Keratinocyte (primary cell): ENCODE measurements at regions not wholly inside any gene's neighbourhood (a gene's known extent, or its start where the extent isn't known, plus 50 kb on each side); places are given as distances from the start of the nearest gene placed in this dataset.

Experiments used
- DNase-seq: peaks from one replicate; pipeline ENCODE4 v3.0.0-alpha.2; 2011; ENCODE audit warnings: low read depth, missing footprints, low spot score
- FAIRE-seq: peaks from 2 replicates; lab custom pipeline; 2011; peaks lifted over from hg19 to GRCh38; lab: Jason Lieb, UNC
- H2AFZ ChIP-seq: 2 replicates; pipeline ENCODE4 v1.6.0; 2012; ENCODE audit warnings: low read length, control low read depth, inconsistent platforms; ENCODE audit not compliant: control insufficient read depth
- H3K27ac ChIP-seq: 2 replicates; pipeline ENCODE4 v1.5.1; 2011; ENCODE audit warnings: low read length; ENCODE audit not compliant: control insufficient read depth, insufficient read depth
- H3K27me3 ChIP-seq: 3 replicates; pipeline ENCODE4 v1.6.0; 2011; ENCODE audit warnings: low read length; ENCODE audit not compliant: control insufficient read depth, insufficient read depth; ENCODE audit errors: extremely low read depth
- H3K36me3 ChIP-seq, 2 experiments: 2 replicates in 1 of 2; 3 replicates in 1 of 2; pipeline ENCODE4 v1.5.1; 2011; ENCODE audit warnings: low read length in 2 of 2, mild to moderate bottlenecking in 1 of 2; ENCODE audit not compliant: control insufficient read depth in 2 of 2, insufficient read depth in 2 of 2; ENCODE audit errors: extremely low read depth in 1 of 2
- H3K4me1 ChIP-seq: 3 replicates; pipeline ENCODE4 v1.5.1; 2011; ENCODE audit warnings: low read length; ENCODE audit not compliant: control insufficient read depth, insufficient read depth; ENCODE audit errors: extremely low read depth
- H3K4me2 ChIP-seq: 3 replicates; pipeline ENCODE4 v1.6.0; 2011; ENCODE audit warnings: low read depth, low read length; ENCODE audit not compliant: control insufficient read depth, insufficient read depth; ENCODE audit errors: extremely low read depth
- H3K4me3 ChIP-seq, 3 experiments: fragments of 200-600 bp in 1 of 3; sonication (generic) in 1 of 3; 2 replicates in 2 of 3; 3 replicates in 1 of 3; pipeline ENCODE4 v1.5.1; 2011 to 2016; ENCODE audit warnings: low read length in 3 of 3, mild to moderate bottlenecking in 3 of 3, control low read depth in 2 of 3, inconsistent platforms in 1 of 3, low read depth in 1 of 3, mixed read lengths in 1 of 3, mixed run types in 1 of 3, moderate library complexity in 1 of 3; ENCODE audit not compliant: control insufficient read depth in 2 of 3, insufficient read depth in 2 of 3; ENCODE audit errors: extremely low read depth in 1 of 3
- H3K79me2 ChIP-seq: 2 replicates; pipeline ENCODE4 v1.6.0; 2012; ENCODE audit warnings: low read length; ENCODE audit not compliant: control insufficient read depth, insufficient read depth
- H3K9ac ChIP-seq: 3 replicates; pipeline ENCODE4 v1.6.0; 2011; ENCODE audit warnings: low read length; ENCODE audit not compliant: control insufficient read depth, insufficient read depth; ENCODE audit errors: extremely low read depth
- H3K9me1 ChIP-seq: 3 replicates; pipeline ENCODE4 v1.6.0; 2011; ENCODE audit warnings: low read length; ENCODE audit not compliant: control insufficient read depth, insufficient read depth; ENCODE audit errors: extremely low read depth
- H3K9me3 ChIP-seq: 2 replicates; pipeline ENCODE4 v1.5.1; 2012; ENCODE audit warnings: low read depth, low read length; ENCODE audit not compliant: control insufficient read depth
- H4K20me1 ChIP-seq: 3 replicates; pipeline ENCODE4 v1.6.0; 2011; ENCODE audit warnings: low read length; ENCODE audit not compliant: control insufficient read depth, insufficient read depth; ENCODE audit errors: extremely low read depth
- CTCF ChIP-seq, 3 experiments: IDR thresholded peaks in 1 of 3; conservative IDR thresholded peaks in 1 of 3; optimal IDR thresholded peaks in 1 of 3; 2 replicates in 2 of 3; 3 replicates in 1 of 3; pipeline versions ENCODE3 to v1.5.1; 2011; ENCODE audit warnings: low read length in 3 of 3, mild to moderate bottlenecking in 3 of 3, moderate library complexity in 2 of 3, control low read depth in 1 of 3, inconsistent platforms in 1 of 3; ENCODE audit not compliant: insufficient read depth in 2 of 3; ENCODE audit errors: extremely low read depth in 1 of 3
- EZH2 ChIP-seq: IDR thresholded peaks from one replicate; pipeline ENCODE4 v1.6.1; 2012; ENCODE audit warnings: inconsistent platforms, mild to moderate bottlenecking, low read length, moderate library complexity
- dilution Hi-C: fragments of 300-500 bp; cut with MboI; formaldehyde crosslinking; loops from one replicate; pipeline ENCODE4 v1.7.0; 2020; ENCODE audit warnings: low sequenced_read_pairs; ENCODE audit not compliant: extremely low pct_ligation_motif_present

- Histone ChIP-seq H3K27me3 (no peaks in the 10 kb centered on the region), H2AFZ (no peak overlapping the region), H3K79me2 (peaks cover 32% of the 10 kb centered on the region), H3K4me1 (peaks cover 55% of the 10 kb centered on the region), H3K9me1 (no peaks in the 10 kb centered on the region), H3K27ac (peak overlapping the region; percentile 23), H3K9ac (no peak overlapping the region), H3K36me3 (no peaks in the 10 kb centered on the region), H3K4me2 (no peak overlapping the region), H3K9me3 (peaks cover 2% of the 10 kb centered on the region), H3K4me3 (no peak overlapping the region), H4K20me1 (no peaks in the 10 kb centered on the region)
- dilution Hi-C loops, result no loop called here
- FAIRE-seq (peak; percentile 58), DNase-seq (no peak)
- TF ChIP-seq CTCF (optimal IDR thresholded peaks at IDR 0.05 in 1 of 3, IDR thresholded peaks at IDR 0.05 in 1 of 3, conservative IDR thresholded peaks at IDR 0.05 in 1 of 3; ENCODE audit: extremely low read depth in 1 of 3, insufficient read depth in 2 of 3, low read length in 3 of 3) (no peak), EZH2 (no peak)
Measured at GRCh38 chr1:201769966-201770365, 59.0 kb upstream of the IPO9 start.

GRCh38 chr1:201771466-201771865 lies 57.5 kb upstream of the IPO9 start:
- H3K79me2 ChIP-seq, result peaks cover 33% of the 10 kb centered on the region
- no peak overlapping the region for H2AFZ ChIP-seq
- dilution Hi-C loops, result no loop called here
- H4K20me1 ChIP-seq, result no peaks in the 10 kb centered on the region
- H3K9me3 ChIP-seq, result peaks cover 2% of the 10 kb centered on the region
- no peak for TF ChIP-seq CTCF (optimal IDR thresholded peaks at IDR 0.05 in 1 of 3, IDR thresholded peaks at IDR 0.05 in 1 of 3, conservative IDR thresholded peaks at IDR 0.05 in 1 of 3; ENCODE audit: extremely low read depth in 1 of 3, insufficient read depth in 2 of 3, low read length in 3 of 3)
- TF ChIP-seq EZH2, result no peak
- H3K9ac ChIP-seq, result no peak overlapping the region
- no peak overlapping the region for H3K27ac ChIP-seq
- H3K4me1 ChIP-seq, result peaks cover 51% of the 10 kb centered on the region
- no peaks in the 10 kb centered on the region for H3K9me1 ChIP-seq
- FAIRE-seq (no peak), DNase-seq (no peak)
- H3K27me3 ChIP-seq, result no peaks in the 10 kb centered on the region
- H3K4me3 ChIP-seq, result no peak overlapping the region
- H3K4me2 ChIP-seq, result no peak overlapping the region
- H3K36me3 ChIP-seq, result peaks cover 0 to 7% of the 10 kb centered on the region in 2 experiments
